Right lobe of liver (tissue), 4 donors: ENCODE measurements at regions not wholly inside any gene's neighbourhood (a gene's known extent, or its start where the extent isn't known, plus 50 kb on each side); places are given as distances from the start of the nearest gene placed in this dataset.

ENCODE experiments used
- POLR2A ChIP-seq: fragments of 450-650 bp; IDR thresholded peaks from one replicate; pipeline ENCODE4 v1.6.1; 2017; ENCODE audit warnings: antibody characterized with exemption, mild to moderate bottlenecking
- TF ChIP-seq, protein P1 (sequence below), 4 donors: fragments of 200-600 bp in 3 of 4; fragments of 450-650 bp in 1 of 4; IDR thresholded peaks; one replicate each; pipeline versions ENCODE4 v1.5.1 to v1.8.0; 2016 to 2022; ENCODE audit warnings: antibody characterized with exemption in 4 of 4, mild to moderate bottlenecking in 2 of 4
- donor health status: DM: no; HTN: no; CAD: no.
- donor health status: DM: no; HTN: no; CAD: no.
- donor health status: DM: no; HTN: yes; CAD: no.

DNA sequence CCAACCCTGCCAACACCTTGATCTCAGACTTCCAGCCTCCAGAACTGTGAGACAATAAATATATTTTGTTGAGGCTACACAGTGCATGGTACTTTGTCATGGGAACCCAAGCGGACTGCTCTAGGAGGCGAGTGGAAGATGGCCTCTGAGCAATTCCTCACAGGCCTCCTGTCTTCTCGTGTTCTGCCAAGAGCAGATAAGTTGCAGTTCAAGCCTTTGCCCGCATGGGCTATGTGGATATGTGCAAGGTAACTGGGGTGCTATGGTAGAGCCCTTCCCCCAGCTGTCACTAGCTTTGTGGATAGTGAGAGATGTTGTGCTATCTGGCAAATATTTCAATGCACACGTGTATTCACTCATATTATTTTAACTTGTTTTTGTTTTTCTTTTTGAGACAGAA, 156.0 kb upstream of the BCOR start:
- TF ChIP-seq, protein P1, sequence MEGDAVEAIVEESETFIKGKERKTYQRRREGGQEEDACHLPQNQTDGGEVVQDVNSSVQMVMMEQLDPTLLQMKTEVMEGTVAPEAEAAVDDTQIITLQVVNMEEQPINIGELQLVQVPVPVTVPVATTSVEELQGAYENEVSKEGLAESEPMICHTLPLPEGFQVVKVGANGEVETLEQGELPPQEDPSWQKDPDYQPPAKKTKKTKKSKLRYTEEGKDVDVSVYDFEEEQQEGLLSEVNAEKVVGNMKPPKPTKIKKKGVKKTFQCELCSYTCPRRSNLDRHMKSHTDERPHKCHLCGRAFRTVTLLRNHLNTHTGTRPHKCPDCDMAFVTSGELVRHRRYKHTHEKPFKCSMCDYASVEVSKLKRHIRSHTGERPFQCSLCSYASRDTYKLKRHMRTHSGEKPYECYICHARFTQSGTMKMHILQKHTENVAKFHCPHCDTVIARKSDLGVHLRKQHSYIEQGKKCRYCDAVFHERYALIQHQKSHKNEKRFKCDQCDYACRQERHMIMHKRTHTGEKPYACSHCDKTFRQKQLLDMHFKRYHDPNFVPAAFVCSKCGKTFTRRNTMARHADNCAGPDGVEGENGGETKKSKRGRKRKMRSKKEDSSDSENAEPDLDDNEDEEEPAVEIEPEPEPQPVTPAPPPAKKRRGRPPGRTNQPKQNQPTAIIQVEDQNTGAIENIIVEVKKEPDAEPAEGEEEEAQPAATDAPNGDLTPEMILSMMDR (IDR thresholded peaks at IDR 0.05) = no peak
- TF ChIP-seq POLR2A = no peak
